T-cell (primary cell): ENCODE measurements at regions not wholly inside any gene's neighbourhood (a gene's known extent, or its start where the extent isn't known, plus 50 kb on each side); places are given as distances from the start of the nearest gene placed in this dataset.
"Not testable (repeated sequence)": the region's sequence is repeated elsewhere in the genome, so short reads cannot be mapped to it uniquely, and the experiment has no call there.

Experiments
- ATAC-seq, 4 experiments: fragments of 200-7000 bp in 3 of 4; fragments of 150-1000 bp in 1 of 4; cut with Tn5 transposase; replicated peaks in 1 of 4; 1 replicate in 3 of 4; 2 replicates in 1 of 4; pipeline ENCODE4 v1.10.0; 2021; ENCODE audit warnings: moderate library complexity in 3 of 4, mild to moderate bottlenecking in 2 of 4, moderate number of reproducible peaks in 1 of 4
- CTCF ChIA-PET, 2 donors: fragments of 300-600 bp; sonication (Branson Sonifier 250); formaldehyde crosslinking; loops; one replicate each; lab custom pipeline; 2022; ENCODE audit warnings: antibody characterized with exemption in 2 of 2; lab: Charles Lee
- POLR2A ChIA-PET, 2 donors: fragments of 300-600 bp; sonication (Branson Sonifier 250); formaldehyde crosslinking; loops; one replicate each; lab custom pipeline; 2022; ENCODE audit warnings: antibody characterized with exemption in 2 of 2; lab: Charles Lee
- DNase-seq, 35 experiments: peaks; one replicate each; pipeline versions ENCODE4 v3.0.0 to v3.0.0-alpha.2; 2013 to 2023
- H3K27ac ChIP-seq: one replicate; pipeline ENCODE4 v1.5.1; 2013; ENCODE audit warnings: low read length
- H3K27me3 ChIP-seq, 2 experiments: replicated peaks in 1 of 2; 1 replicate in 1 of 2; 2 replicates in 1 of 2; pipeline versions ENCODE4 v1.6.1 to v1.7.0; 2013; ENCODE audit warnings: low read length in 1 of 2, mixed read lengths in 1 of 2; ENCODE audit not compliant: control insufficient read depth in 2 of 2, insufficient read depth in 2 of 2; ENCODE audit errors: extremely low read depth in 1 of 2
- H3K36me3 ChIP-seq, 2 donors: 1 replicate in 1 of 2; 2 replicates in 1 of 2; pipeline versions ENCODE4 v1.6.1 to v1.7.0; 2013; ENCODE audit warnings: low read length in 1 of 2; ENCODE audit not compliant: control insufficient read depth in 2 of 2, insufficient read depth in 1 of 2; ENCODE audit errors: extremely low read depth in 1 of 2
- H3K4me1 ChIP-seq, 2 experiments: 1 replicate in 1 of 2; 2 replicates in 1 of 2; pipeline versions ENCODE4 v1.6.1 to v1.7.0; 2013; ENCODE audit warnings: low read length in 2 of 2, mixed read lengths in 1 of 2; ENCODE audit not compliant: insufficient read depth in 2 of 2, control insufficient read depth in 1 of 2; ENCODE audit errors: extremely low read depth in 1 of 2
- H3K4me3 ChIP-seq, 2 donors: 1 replicate in 1 of 2; 2 replicates in 1 of 2; pipeline versions ENCODE4 v1.5.1 to v1.7.0; 2013; ENCODE audit warnings: mild to moderate bottlenecking in 2 of 2, low read length in 1 of 2, moderate library complexity in 1 of 2; ENCODE audit not compliant: control insufficient read depth in 1 of 2; ENCODE audit errors: extremely low read depth in 1 of 2
- H3K9me3 ChIP-seq: 2 replicates; pipeline ENCODE4 v1.7.0; 2013
- H3K27ac Mint-ChIP-seq, 2 donors: one replicate each; pipeline ENCODE4 v1.8.0; 2020 to 2021; ENCODE audit warnings: mild to moderate bottlenecking in 2 of 2, mixed read lengths in 2 of 2
- H3K27me3 Mint-ChIP-seq, 2 donors: one replicate each; pipeline ENCODE4 v1.8.0; 2021 to 2022; ENCODE audit warnings: mixed read lengths in 2 of 2
- H3K36me3 Mint-ChIP-seq: one replicate; pipeline ENCODE4 v1.8.0; 2021; ENCODE audit warnings: mixed read lengths
- H3K4me1 Mint-ChIP-seq, 3 donors: one replicate each; pipeline ENCODE4 v1.8.0; 2020 to 2022; ENCODE audit warnings: mixed read lengths in 3 of 3, mild to moderate bottlenecking in 1 of 3
- H3K4me3 Mint-ChIP-seq, 3 donors: one replicate each; pipeline ENCODE4 v1.8.0; 2020 to 2022; ENCODE audit warnings: mild to moderate bottlenecking in 3 of 3, mixed read lengths in 3 of 3, moderate library complexity in 3 of 3
- H3K9me3 Mint-ChIP-seq, 3 donors: one replicate each; pipeline ENCODE4 v1.8.0; 2020 to 2022; ENCODE audit warnings: mixed read lengths in 3 of 3
- whole genome bisulfite sequencing: methylation state at CpG from one replicate; pipeline ENCODE4 v1.1.5; 2013; ENCODE audit warnings: missing lambda C conversion rate; ENCODE audit not compliant: insufficient coverage; 5-methylcytosine and 5-hydroxymethylcytosine counted together

DNA sequence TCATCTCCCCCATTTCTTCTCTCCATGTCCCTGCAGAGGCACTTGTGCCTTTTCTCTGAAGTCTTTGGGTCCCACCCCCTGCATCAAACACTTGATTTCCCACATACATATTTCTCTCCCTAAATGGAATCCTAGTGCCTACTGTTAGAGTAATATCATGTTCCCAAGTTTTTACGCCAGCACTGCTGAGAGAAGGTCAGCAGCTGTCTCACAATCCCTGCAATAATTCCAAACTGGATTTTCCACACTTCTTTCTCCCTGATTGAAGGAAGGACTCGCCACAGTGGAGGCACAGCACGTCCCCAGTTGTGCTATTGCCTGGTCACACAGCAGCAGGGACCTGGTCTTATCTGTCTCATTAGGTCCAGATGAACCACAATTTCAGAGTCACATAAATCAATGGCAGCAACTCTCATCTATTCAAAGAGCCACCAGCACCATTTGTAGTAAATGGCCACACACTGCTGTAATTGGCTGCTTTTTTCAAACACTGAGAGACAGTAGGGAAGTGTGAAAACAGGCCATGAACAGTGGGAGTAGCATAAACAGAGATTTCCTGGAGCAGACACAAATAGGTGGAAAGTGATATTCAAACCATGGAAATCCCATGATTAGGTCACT is 605.5 kb downstream of the XPNPEP1 start:
- ChIA-PET POLR2A (no interaction called here), CTCF (no interaction called here)
- H3K4me1 ChIP-seq, result no peaks in the 10 kb centered on the region
- Mint-ChIP-seq H3K4me1 (no peaks in the 10 kb centered on the region), H3K4me3 (no peak overlapping the region), H3K27ac (no peak overlapping the region), H3K36me3 (no peaks in the 10 kb centered on the region), H3K9me3 (peaks cover 6 to 31% (median 13%) of the 10 kb centered on the region in 3 donors), H3K27me3 (no peaks in the 10 kb centered on the region)
- H3K4me3 ChIP-seq, result no peak overlapping the region
- WGBS, result 100% methylated on average over 1 of the region's 3 CpGs
- no peak for ATAC-seq
- no peaks in the 10 kb centered on the region for H3K36me3 ChIP-seq
- H3K27me3 ChIP-seq, result no peaks in the 10 kb centered on the region
- no peak for DNase-seq
- H3K27ac ChIP-seq, result no peak overlapping the region
- H3K9me3 ChIP-seq, result no peaks in the 10 kb centered on the region

GRCh38 chr10:109314016-109314415 is 609.3 kb downstream of the XPNPEP1 start:
- H3K27me3 ChIP-seq, H3K27ac ChIP-seq, H3K27me3 Mint-ChIP-seq, H3K4me3 Mint-ChIP-seq, ATAC-seq, H3K36me3 ChIP-seq, H3K27ac Mint-ChIP-seq, H3K36me3 Mint-ChIP-seq, H3K4me1 ChIP-seq, POLR2A ChIA-PET, H3K4me3 ChIP-seq, CTCF ChIA-PET, H3K4me1 Mint-ChIP-seq, H3K9me3 ChIP-seq, DNase-seq: not testable (repeated sequence)
- WGBS, result 70% methylated on average over 1 of the region's 3 CpGs
- peaks cover 3 to 17% (median 10%) of the 10 kb centered on the region in 3 donors for H3K9me3 Mint-ChIP-seq

DNA sequence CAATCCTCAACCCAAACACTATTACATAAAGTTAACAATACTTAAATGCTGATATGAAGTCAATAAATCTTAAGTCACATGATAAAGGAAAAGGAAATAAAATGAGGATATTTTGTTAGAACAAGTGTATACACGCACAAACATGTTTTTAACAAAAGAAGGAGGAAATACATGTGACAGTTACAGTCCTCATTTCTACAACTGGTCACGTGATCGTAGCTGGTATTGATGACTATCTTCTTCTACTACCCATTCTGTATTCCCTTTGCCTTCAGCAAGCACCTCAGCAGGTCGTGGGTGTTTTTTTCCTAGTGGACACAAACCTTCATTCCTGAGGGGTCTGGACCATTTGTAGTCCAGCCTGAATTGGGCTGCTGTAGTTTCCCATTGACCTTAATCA is 610.8 kb downstream of the XPNPEP1 start:
- H3K4me1 ChIP-seq, POLR2A ChIA-PET, H3K4me1 Mint-ChIP-seq, H3K27me3 ChIP-seq, H3K27ac ChIP-seq, DNase-seq, CTCF ChIA-PET, H3K27ac Mint-ChIP-seq, H3K27me3 Mint-ChIP-seq, H3K4me3 Mint-ChIP-seq, H3K36me3 Mint-ChIP-seq, ATAC-seq, H3K9me3 ChIP-seq, H3K36me3 ChIP-seq, H3K4me3 ChIP-seq: not testable (repeated sequence)
- WGBS, result 75% methylated on average over 2 of the region's 4 CpGs
- peaks cover 3 to 11% (median 7%) of the 10 kb centered on the region in 3 donors for H3K9me3 Mint-ChIP-seq

- POLR2A ChIA-PET, result no interaction called here
Observed at GRCh38 chr10:109308971-109309370, 614.3 kb downstream of the XPNPEP1 start.

DNA sequence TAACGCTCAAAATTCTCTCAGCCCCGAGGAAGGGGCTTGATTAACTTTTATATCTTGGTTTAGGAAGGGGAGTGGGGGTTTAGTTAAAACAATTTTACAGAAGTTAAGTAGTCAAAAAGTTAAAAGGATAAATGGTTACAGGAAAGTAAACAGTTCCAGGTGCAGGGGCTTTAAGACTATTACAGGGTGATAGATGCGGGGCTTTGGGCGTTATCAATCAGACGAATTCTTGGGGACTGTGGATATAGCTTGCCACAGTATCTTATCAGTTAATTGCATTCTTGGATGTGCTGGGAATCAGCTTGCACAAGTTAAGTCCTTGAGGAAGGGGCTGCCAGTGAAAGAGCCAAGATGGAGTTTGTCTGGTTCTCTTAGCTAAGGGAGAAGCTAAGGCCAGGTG is 616.2 kb downstream of the XPNPEP1 start:
- H3K27ac ChIP-seq, DNase-seq, POLR2A ChIA-PET, H3K27me3 Mint-ChIP-seq, ATAC-seq, H3K36me3 Mint-ChIP-seq, H3K27me3 ChIP-seq, H3K36me3 ChIP-seq, H3K27ac Mint-ChIP-seq, H3K4me3 Mint-ChIP-seq, CTCF ChIA-PET, H3K4me3 ChIP-seq, H3K9me3 Mint-ChIP-seq, H3K9me3 ChIP-seq, H3K4me1 ChIP-seq, H3K4me1 Mint-ChIP-seq: not testable (repeated sequence)
- 58% methylated on average over 3 of the region's 5 CpGs for WGBS

More at GRCh38 chr10:109308971-109309370, 614.3 kb downstream of the XPNPEP1 start:
- H3K9me3 Mint-ChIP-seq, result peaks cover 3 to 5% (median 4%) of the 10 kb centered on the region in 3 donors
- DNase-seq (no peak), ATAC-seq (no peak)
- H3K27me3 Mint-ChIP-seq, result no peaks in the 10 kb centered on the region
- CTCF ChIA-PET, result no interaction called here
- no peaks in the 10 kb centered on the region for H3K36me3 ChIP-seq
- H3K4me1 ChIP-seq, result no peaks in the 10 kb centered on the region
- H3K4me3 Mint-ChIP-seq, result no peak overlapping the region
- no peak overlapping the region for H3K27ac ChIP-seq
- H3K9me3 ChIP-seq, result no peaks in the 10 kb centered on the region
- no peak overlapping the region for H3K4me3 ChIP-seq
- H3K4me1 Mint-ChIP-seq, result no peaks in the 10 kb centered on the region
- H3K27me3 ChIP-seq, result no peaks in the 10 kb centered on the region
- H3K36me3 Mint-ChIP-seq, result no peaks in the 10 kb centered on the region
- 60% methylated on average over 1 of the region's 6 CpGs for WGBS
- no peak overlapping the region for H3K27ac Mint-ChIP-seq

- Mint-ChIP-seq H3K36me3 (no peaks in the 10 kb centered on the region), H3K9me3 (peaks cover 0 to 4% (median 3%) of the 10 kb centered on the region in 3 donors), H3K27ac (no peak overlapping the region), H3K4me1 (no peaks in the 10 kb centered on the region), H3K4me3 (no peak overlapping the region), H3K27me3 (no peaks in the 10 kb centered on the region)
- no peaks in the 10 kb centered on the region for H3K9me3 ChIP-seq
- no peaks in the 10 kb centered on the region for H3K4me1 ChIP-seq
- H3K27me3 ChIP-seq, result no peaks in the 10 kb centered on the region
- CTCF ChIA-PET, result no interaction called here
- WGBS, result 77% methylated on average over 3 of the region's 5 CpGs
- POLR2A ChIA-PET, result no interaction called here
- DNase-seq (no peak), ATAC-seq (no peak)
- no peak overlapping the region for H3K4me3 ChIP-seq
- H3K27ac ChIP-seq, result no peak overlapping the region
- H3K36me3 ChIP-seq, result no peaks in the 10 kb centered on the region
Observed at GRCh38 chr10:109306698-109307097, 616.6 kb downstream of the XPNPEP1 start.

DNA sequence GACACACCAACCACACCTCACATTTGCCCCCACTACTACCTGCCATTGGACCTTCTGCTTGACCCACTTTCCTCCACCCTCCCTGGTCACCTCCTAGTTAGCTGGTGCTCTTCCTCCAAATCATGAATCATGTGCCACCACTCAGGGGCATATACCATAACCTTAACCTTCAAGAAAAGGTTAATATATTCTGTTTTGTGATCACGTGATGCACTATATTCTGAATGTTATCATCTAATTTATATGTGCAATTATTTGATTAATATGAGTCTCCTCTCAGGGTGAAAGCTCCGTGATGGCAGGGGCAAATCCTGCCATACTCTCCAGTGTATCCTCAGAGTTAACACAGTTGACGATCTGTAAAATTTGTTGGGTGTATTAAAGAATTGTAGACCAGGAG is 635.5 kb downstream of the XPNPEP1 start:
- DNase-seq, result no peak

More for the DNA sequence above, 635.5 kb downstream of the XPNPEP1 start:
- no CpG with 5 or more reads among the region's 3 CpGs for WGBS
- Mint-ChIP-seq H3K9me3 (peaks cover 5% of the 10 kb centered on the region in 3 donors), H3K27me3 (no peaks in the 10 kb centered on the region), H3K27ac (no peak overlapping the region), H3K36me3 (no peaks in the 10 kb centered on the region), H3K4me3 (no peak overlapping the region), H3K4me1 (no peaks in the 10 kb centered on the region)
- Histone ChIP-seq H3K27me3 (no peaks in the 10 kb centered on the region), H3K4me3 (no peak overlapping the region), H3K4me1 (no peaks in the 10 kb centered on the region), H3K9me3 (no peaks in the 10 kb centered on the region), H3K36me3 (no peaks in the 10 kb centered on the region), H3K27ac (no peak overlapping the region)
- ChIA-PET POLR2A (no interaction called here), CTCF (no interaction called here)
- ATAC-seq, result no peak
